ENCODE measurements at regions not wholly inside any gene's neighbourhood (a gene's known extent, or its start where the extent isn't known, plus 50 kb on each side); places are given as distances from the start of the nearest gene placed in this dataset.
"Not testable (repeated sequence)": the region's sequence is repeated elsewhere in the genome, so short reads cannot be mapped to it uniquely, and the experiment has no call there.

DNA sequence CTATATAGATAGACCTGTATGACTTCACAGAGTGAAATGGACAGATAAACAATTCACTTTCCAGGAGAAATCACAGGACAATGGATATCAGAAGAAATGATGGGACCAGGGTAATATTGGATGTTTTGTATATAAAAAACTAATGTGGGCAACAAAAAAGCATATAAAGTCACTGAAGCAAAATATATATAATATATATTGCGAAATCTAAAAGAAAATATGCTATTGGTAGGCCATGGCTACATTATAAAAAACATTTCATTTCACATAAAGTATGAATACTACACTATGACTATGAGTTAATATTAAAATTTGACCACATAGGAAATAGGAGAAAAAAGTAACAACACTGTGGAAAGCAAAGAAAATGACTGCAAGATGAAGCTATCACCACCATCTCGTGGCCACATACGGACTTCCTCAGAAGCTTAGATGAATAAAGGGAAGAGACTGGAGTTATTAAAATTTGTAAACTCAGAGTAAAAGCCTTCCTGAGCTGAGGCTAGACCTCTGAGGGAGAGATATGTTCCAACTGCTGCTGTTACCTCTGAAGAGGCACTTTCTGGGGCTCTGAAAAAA is 115.8 kb downstream of the SYT15B start:
- DNase-seq (ENCODE audit: low read depth); H3K4me3 ChIP-seq (ENCODE audit: low read depth, low read length): not testable (repeated sequence)

DNA sequence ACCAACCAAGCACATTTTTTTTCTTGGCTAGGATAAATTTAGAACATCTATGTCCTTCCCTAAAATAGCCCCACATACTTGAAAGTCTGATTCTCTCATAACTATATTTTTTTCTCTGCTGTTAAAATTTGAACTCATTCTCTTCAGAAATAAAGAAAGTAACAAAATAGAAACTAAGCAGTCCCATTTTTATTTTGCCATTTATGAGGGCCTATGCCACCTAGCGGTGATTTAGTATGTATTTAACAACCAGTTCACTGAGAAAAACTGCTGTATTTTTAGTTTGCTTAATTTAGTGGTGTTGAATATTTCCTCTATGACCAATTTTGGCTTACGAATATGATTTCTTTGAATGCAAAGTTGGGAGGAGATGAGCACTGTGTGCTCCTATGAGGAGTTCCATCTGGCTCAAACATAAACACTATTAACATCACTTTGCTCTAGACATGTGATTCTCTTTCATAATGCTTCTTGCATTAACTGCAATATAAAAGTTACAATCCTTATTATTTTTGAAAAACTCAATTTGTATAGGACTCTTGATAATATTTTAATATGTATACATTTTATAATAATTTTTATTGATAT is 116.6 kb downstream of the SYT15B start:
- not testable (repeated sequence) for H3K4me3 ChIP-seq (ENCODE audit: low read depth, low read length); DNase-seq (ENCODE audit: low read depth)

DNA sequence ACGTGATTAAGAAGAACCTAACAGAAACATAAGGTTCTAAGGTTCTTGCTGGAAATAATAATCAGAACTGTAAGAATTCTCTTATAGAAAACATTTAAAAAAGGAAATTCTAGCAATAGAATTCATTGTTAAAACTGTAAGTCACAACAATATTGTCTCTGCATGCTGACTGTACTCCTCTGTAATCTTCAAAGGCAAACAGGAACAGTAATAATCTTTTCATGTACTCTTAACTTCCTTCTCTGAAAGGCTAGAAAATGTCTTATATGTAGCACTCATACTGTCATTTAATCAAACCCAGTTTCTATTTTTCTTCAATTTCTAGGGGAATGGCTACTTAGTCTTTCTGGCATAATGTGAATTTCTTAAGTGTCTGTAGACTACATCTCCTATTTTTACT is 103.5 kb upstream of the AGAP9 start:
- not testable (repeated sequence) for H3K4me3 ChIP-seq (ENCODE audit: low read depth, low read length); DNase-seq (ENCODE audit: low read depth)

DNA sequence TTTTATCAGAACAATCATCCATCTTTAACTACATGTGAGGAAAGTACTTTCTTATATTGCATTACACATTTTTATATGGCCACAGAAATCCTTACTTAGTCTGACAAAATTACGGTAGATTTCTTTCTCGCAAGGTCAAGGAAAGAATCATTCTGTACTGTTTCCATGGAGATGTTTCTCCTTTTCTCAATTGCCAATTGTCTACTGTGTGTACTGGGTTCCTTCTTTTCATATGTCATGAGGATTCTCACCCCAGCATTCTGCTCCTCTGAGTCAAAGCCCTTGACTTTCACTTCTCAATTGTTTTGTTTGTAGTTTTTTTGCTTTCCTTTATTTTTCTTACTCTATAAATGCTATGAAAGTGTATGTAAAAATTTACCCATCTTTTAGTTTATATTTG is 99.3 kb upstream of the AGAP9 start:
- H3K4me3 ChIP-seq (ENCODE audit: low read depth, low read length); DNase-seq (ENCODE audit: low read depth): not testable (repeated sequence)

DNA sequence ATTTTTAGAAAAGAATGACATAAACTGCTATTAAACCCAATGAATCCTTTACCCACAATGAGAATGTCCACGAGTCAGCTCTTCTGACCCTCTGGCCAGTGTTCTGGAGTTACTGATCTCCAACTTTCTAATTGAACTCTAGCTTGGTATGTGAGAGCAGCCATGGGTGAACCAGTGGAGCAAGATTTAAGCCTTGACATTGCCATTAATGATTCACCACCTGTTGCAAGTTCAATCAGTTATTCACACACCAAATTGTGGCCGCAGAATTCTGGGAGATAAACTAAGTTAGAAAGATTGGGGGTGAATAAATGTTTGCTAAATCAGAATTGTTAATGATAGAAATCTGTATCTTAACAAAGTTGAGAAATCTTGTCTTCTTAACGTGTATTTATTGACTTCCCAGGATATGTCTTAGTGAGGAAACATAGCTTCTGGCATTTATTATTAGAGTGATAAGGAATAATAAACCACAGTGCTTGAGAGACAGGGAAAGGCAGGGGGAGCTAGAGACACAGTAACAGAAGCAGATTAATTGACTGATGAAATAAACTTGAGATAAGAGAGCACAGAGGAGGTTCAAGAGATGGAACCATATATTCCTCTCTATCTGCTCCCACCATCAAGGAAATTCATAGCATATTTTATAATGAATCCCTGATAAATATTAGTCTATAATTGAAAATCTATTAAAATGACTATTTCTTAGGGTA is 96.0 kb upstream of the AGAP9 start:
- H3K4me3 ChIP-seq (ENCODE audit: low read depth, low read length); DNase-seq (ENCODE audit: low read depth): not testable (repeated sequence)

DNA sequence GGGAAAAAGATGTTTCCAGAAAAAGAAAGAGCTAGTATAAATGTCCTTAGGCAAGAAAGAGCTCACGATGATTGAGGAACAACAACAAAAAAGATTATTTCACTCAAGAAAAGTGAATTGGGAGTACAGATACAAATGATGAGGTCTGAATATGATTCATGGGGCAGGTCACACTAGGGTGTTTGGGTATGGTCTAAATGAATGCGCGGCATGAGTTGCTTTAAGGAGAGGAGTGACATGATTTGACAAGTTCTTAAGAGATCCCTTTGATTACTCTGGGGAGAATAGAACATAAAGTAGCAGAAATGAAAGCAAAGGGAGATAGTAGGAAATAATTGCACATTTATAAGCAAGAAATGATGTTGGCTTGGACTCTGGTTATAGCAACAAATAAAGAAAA is 85.9 kb upstream of the AGAP9 start:
- DNase-seq (ENCODE audit: low read depth); H3K4me3 ChIP-seq (ENCODE audit: low read depth, low read length): not testable (repeated sequence)

DNA sequence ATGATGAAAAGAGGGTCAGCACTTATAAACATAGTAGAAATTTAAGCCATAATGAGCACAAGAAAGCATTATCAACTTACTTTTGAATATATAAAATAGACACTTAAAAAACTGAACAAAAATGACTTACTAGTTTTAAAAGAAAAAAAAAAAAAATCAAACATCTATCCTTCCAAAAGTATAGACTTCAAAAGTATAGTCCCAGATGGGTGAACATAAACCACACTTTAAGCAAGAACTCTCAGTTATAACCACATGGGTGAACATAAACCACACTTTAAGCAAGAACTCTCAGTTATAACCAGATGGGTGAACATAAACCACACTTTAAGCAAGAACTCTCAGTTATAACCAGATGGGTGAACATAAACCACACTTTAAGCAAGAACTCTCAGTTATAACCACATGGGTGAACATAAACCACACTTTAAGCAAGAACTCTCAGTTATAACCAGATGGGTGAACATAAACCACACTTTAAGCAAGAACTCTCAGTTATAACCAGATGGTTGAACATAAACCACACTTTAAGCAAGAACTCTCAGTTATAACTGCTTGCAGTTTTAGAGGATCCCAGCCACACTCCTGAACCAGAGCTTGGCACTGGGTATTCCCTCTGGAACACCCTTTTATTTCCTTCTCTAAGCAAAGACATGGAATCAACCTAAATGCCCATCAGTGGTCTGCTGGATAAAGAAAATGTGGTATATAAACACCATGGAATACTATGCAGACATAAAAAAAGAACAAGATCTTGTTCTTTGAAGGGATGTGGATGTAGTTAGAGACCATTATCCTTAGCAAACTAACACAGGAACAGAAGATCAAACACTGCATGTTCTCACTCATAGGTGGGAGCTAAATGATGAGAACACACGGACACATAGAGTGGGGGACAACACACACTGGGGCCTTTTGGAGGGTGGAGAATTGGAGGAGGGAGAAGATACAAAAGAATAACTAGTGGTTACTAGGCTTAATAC is 82.6 kb upstream of the AGAP9 start:
- not testable (repeated sequence) for H3K4me3 ChIP-seq (ENCODE audit: low read depth, low read length); DNase-seq (ENCODE audit: low read depth)

DNA sequence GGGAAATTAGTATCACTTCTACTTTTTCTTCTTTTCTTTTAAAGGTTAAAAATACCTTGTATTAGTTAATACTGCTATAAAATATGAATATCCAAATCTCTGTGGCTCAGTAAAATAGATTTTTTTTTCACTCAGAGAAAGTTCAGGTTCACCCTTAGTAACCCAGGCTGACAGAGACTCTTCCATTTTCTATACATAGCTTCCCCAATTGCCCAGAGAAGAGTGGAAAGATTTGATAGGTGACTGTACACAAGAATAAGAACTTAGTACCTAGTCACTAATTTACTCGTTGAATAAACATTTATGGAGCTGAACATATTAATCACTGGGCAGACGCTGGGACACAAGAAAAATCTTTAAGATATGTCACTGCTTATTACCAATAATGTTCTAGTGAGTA is 77.2 kb upstream of the AGAP9 start:
- DNase-seq (ENCODE audit: low read depth); H3K4me3 ChIP-seq (ENCODE audit: low read depth, low read length): not testable (repeated sequence)

DNA sequence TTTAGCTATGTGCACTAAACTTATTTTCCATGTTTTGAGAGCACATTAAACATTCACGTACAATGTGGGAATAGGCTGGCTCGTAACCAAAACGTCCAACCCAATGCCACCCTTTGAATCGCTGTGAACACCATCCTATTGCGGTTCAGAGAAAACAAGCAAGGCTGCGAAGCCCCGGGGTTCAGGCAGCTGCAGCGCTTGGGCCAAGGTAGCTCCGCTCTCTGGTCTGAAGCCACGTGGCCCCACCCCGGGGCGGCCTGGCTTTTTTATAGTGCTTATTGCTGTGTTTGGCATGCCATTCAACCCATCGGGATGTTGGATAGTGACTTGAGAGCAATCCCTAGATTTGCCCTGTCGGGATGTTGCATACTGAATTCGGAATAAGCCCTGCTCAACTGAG is 76.7 kb upstream of the AGAP9 start:
- not testable (repeated sequence) for DNase-seq (ENCODE audit: low read depth); H3K4me3 ChIP-seq (ENCODE audit: low read depth, low read length)

DNA sequence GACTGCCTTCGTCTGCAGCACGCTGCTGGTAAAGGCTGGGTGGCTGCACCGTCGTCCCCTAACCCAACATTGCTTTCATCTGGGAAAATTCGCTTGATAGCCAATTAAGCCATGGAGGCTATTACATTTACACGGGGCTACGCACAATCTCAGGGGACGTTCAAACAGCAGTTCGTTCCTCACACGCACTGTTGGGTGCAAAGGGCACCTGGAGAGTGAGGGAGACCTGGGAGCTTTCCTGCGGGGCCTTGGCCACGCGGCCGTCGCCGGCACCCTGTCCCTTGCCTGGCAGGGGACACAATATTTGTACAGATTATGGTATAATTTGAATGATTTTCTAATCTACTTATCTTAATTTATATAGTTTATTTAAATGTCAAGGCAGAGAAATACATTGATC is 76.2 kb upstream of the AGAP9 start:
- DNase-seq (ENCODE audit: low read depth): not testable (repeated sequence)

DNA sequence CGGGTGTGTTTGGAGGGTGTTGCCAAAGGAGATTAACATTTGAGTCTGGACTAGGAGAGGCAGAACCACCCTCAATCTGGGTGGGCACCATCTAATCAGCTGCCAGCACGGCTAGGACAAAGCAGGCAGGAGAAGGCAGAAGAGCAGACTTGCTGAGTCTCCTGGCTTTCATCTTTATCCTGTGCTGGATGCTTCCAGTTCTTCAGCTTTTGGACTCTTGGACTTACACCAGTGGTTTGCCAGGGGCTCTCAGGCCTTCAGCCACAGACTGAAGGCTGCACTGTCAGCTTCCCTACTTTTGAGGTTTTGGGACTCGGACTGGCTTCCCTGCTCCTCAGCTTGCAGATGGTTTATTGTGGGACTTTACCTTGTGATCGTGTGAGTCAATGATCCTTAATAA is 70.4 kb upstream of the AGAP9 start:
- not testable (repeated sequence) for DNase-seq (ENCODE audit: low read depth)

More for the DNA sequence above, 76.2 kb upstream of the AGAP9 start:
- H3K4me3 ChIP-seq (ENCODE audit: low read depth, low read length): not testable (repeated sequence)

DNA sequence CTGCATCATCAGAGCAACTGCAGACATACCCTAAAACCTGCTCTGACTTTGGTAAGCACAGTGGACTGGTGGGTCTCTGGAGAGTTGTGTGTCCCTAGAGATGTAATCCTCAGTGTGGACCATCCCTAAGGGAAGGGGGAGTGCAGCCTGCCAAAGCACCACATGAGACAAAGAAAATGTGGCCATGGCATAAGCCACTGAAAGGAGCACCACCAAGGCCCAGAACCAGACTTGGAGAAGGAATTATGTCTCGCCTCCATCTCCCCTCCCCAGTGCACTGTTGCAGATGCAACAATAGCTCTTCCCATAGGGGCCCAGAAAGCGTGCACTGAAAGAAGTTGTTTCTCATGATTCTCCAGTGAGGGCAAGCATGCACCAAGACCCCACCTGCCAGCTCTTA is 69.7 kb upstream of the AGAP9 start:
- not testable (repeated sequence) for DNase-seq (ENCODE audit: low read depth); H3K4me3 ChIP-seq (ENCODE audit: low read depth, low read length)

More for the DNA sequence above, 70.4 kb upstream of the AGAP9 start:
- H3K4me3 ChIP-seq (ENCODE audit: low read depth, low read length): not testable (repeated sequence)

DNA sequence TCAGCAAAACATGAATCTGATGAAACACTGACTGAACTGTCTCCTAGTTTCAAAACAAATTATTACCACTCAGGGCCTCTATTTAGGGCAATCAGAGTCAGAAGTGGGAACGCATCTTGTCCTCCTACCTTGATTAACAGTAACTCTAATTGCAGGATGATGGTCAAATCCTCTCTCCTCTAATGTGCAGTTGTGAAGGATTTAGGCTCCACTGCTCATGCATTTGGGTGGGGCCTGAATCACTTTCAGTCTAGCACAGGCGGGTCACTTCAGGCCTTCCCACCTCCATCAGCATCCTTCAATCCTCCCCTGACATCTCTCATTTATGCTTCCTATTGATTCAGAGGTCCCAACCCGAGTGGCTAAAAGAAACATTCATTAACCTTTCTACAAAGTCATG is 67.5 kb upstream of the AGAP9 start:
- H3K4me3 ChIP-seq (ENCODE audit: low read depth, low read length); DNase-seq (ENCODE audit: low read depth): not testable (repeated sequence)

DNA sequence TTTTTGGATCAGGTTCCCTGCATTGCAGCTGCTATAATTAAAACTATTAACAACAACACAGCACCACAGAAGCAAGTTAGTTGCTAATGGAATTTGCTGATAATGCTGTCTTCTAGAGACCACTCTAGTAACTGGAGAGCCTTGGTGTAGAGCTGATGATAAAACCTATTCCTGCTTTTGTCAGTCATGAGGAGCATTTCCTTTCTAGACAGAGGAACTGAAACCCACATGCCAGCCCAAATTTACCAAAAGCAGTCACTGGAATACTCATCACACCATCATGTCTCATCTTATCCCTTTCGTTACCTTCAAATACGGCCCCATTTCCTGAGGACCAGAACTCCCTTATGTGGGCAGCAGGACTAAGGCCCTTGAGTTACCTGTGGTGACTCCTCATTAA is 67.1 kb upstream of the AGAP9 start:
- not testable (repeated sequence) for H3K4me3 ChIP-seq (ENCODE audit: low read depth, low read length); DNase-seq (ENCODE audit: low read depth)

DNA sequence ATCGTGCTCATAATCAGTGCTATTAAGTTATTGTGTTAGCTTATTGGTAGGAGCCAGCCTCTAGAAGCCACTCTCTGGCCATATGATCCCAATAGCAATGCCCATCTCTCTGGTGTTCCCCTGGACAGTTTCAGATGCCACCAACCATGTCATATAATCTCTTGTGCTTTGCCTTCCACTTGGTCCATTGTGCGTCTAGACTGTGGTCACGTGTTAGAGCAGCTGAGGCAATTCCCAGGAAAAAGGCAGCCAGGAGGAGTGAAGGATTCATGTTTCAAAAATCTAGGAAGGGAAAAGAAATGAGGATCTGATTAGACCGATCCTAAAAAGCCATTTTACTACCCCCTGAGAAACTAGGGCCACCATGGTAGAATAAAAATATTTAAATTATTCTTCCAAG is 58.6 kb upstream of the AGAP9 start:
- H3K4me3 ChIP-seq (ENCODE audit: low read depth, low read length); DNase-seq (ENCODE audit: low read depth): not testable (repeated sequence)

DNA sequence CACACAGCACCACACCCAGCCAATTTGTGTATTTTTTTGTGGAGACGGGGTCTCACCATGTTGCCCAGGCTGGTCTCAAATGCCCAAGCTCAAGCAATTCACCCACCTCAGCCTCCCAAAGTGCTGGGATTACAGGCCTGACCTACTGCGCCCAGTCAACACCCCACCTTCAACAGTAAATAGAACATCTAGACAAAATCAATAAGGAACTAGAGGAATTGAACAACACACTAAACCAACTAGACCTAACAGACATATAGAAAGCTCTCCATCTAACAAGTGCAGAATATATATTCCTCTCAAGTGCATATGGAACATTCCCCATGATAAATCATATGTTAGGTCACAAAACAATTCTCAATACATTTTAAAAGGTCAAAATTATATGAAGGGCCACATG is 56.6 kb upstream of the AGAP9 start:
- not testable (repeated sequence) for H3K4me3 ChIP-seq (ENCODE audit: low read depth, low read length); DNase-seq (ENCODE audit: low read depth)

DNA sequence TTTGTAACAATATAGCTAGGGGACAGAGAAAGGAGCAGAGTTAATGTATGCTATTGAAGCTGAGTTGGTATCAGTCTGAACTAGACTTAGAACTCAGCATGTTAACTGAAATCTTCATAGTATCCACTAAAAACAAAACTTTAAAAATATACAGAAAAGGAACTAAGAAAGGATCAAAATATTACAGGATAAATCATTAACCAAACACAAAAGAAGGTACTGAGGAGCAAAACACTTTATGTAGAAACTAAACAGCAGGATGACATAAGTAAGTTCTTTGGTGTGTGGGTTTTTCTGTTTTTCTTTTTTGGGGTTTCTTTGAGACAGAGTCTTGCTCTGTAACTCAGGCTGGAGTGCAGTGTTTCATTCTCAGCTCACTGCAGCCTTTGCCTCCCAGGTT is 55.1 kb upstream of the AGAP9 start:
- not testable (repeated sequence) for DNase-seq (ENCODE audit: low read depth); H3K4me3 ChIP-seq (ENCODE audit: low read depth, low read length)

Measured in skeletal muscle cell (primary cell).